Mesodermal cell (in vitro differentiated cells): ENCODE measurements at regions not wholly inside any gene's neighbourhood (a gene's known extent, or its start where the extent isn't known, plus 50 kb on each side); places are given as distances from the start of the nearest gene placed in this dataset.
"Not testable (repeated sequence)": the region's sequence is repeated elsewhere in the genome, so short reads cannot be mapped to it uniquely, and the experiment has no call there.

Source experiments
- H3K27ac ChIP-seq: 2 replicates; pipeline ENCODE4 v1.7.0; 2013; ENCODE audit warnings: mild to moderate bottlenecking, low read depth, low read length, moderate library complexity; ENCODE audit not compliant: severe bottlenecking
- H3K36me3 ChIP-seq: 2 replicates; pipeline ENCODE4 v1.7.1; 2013; ENCODE audit warnings: mild to moderate bottlenecking, low read length, moderate library complexity; ENCODE audit not compliant: control insufficient read depth, insufficient read depth
- H3K4me1 ChIP-seq: one replicate; pipeline ENCODE4 v1.7.1; 2013; ENCODE audit warnings: mild to moderate bottlenecking, low read length; ENCODE audit not compliant: insufficient read depth, control insufficient read depth, poor library complexity, severe bottlenecking
- H3K4me3 ChIP-seq: 2 replicates; pipeline ENCODE4 v1.7.0; 2013; ENCODE audit warnings: low read length, control low read depth, mild to moderate bottlenecking; ENCODE audit not compliant: insufficient read depth, poor library complexity, severe bottlenecking; ENCODE audit errors: extremely low read depth
- H3K9me3 ChIP-seq: 2 replicates; pipeline ENCODE4 v1.7.1; 2013; ENCODE audit warnings: mild to moderate bottlenecking, low read length, moderate library complexity; ENCODE audit not compliant: control insufficient read depth
- WGBS, 2 experiments: methylation state at CpG; one replicate each; pipeline ENCODE4 v1.1.5; 2013; ENCODE audit warnings: missing lambda C conversion rate in 2 of 2; ENCODE audit not compliant: insufficient coverage in 2 of 2; 5-methylcytosine and 5-hydroxymethylcytosine counted together

GRCh38 chr11:104781037-104781436 lies 117.2 kb downstream of the CASP12 start:
- Histone ChIP-seq H3K9me3 (no peaks in the 10 kb centered on the region), H3K4me1 (no peaks in the 10 kb centered on the region), H3K36me3 (no peaks in the 10 kb centered on the region), H3K4me3 (no peak overlapping the region), H3K27ac (no peak overlapping the region)
- 50% methylated on average over 1 of the region's 1 CpG; no CpG with 5 or more reads in 1 of the 2 experiments for WGBS, 2 experiments

GRCh38 chr11:104776501-104777170 lies 121.6 kb downstream of the CASP12 start:
- 83 to 86% methylated on average over 2 of the region's 3 CpGs for WGBS, 2 experiments
- H3K36me3 ChIP-seq, result no peaks in the 10 kb centered on the region
- no peaks in the 10 kb centered on the region for H3K9me3 ChIP-seq
- no peaks in the 10 kb centered on the region for H3K4me1 ChIP-seq
- peak overlapping the region; percentile 17 for H3K27ac ChIP-seq
- no peak overlapping the region for H3K4me3 ChIP-seq

GRCh38 chr11:104774578-104774977 lies 123.7 kb downstream of the CASP12 start:
- Histone ChIP-seq H3K27ac (no peak overlapping the region), H3K36me3 (no peaks in the 10 kb centered on the region), H3K4me3 (no peak overlapping the region), H3K4me1 (no peaks in the 10 kb centered on the region), H3K9me3 (no peaks in the 10 kb centered on the region)
- WGBS, 2 experiments, result no CpG with 5 or more reads among the region's 2 CpGs

GRCh38 chr11:104772806-104773241 lies 125.4 kb downstream of the CASP12 start:
- Histone ChIP-seq H3K9me3 (no peaks in the 10 kb centered on the region), H3K4me3 (no peak overlapping the region), H3K27ac (peak overlapping the region; percentile 55), H3K36me3 (no peaks in the 10 kb centered on the region), H3K4me1 (no peaks in the 10 kb centered on the region)
- WGBS, 2 experiments, result 71% methylated on average over 1 of the region's 6 CpGs; no CpG with 5 or more reads in 1 of the 2 experiments

- H3K9me3 ChIP-seq, result no peaks in the 10 kb centered on the region
- 100% methylated on average over 2 to 3 of the region's 3 CpGs for WGBS, 2 experiments
- no peaks in the 10 kb centered on the region for H3K36me3 ChIP-seq
- no peak overlapping the region for H3K27ac ChIP-seq
- no peaks in the 10 kb centered on the region for H3K4me1 ChIP-seq
- H3K4me3 ChIP-seq, result no peak overlapping the region
Measured at GRCh38 chr11:104771763-104772162, 126.5 kb downstream of the CASP12 start.

- not testable (repeated sequence) for H3K27ac ChIP-seq, H3K36me3 ChIP-seq, H3K4me1 ChIP-seq, H3K9me3 ChIP-seq, H3K4me3 ChIP-seq
- WGBS, 2 experiments, result 60% methylated on average over 1 of the region's 3 CpGs; no CpG with 5 or more reads in 1 of the 2 experiments
Measured at GRCh38 chr11:104771046-104771445, 127.2 kb downstream of the CASP12 start.

GRCh38 chr11:104765401-104766095 lies 132.7 kb downstream of the CASP12 start:
- no peaks in the 10 kb centered on the region for H3K9me3 ChIP-seq
- H3K4me3 ChIP-seq, result no peak overlapping the region
- no peaks in the 10 kb centered on the region for H3K36me3 ChIP-seq
- H3K27ac ChIP-seq, result no peak overlapping the region
- 84 to 93% methylated on average over 3 of the region's 8 CpGs for WGBS, 2 experiments
- no peaks in the 10 kb centered on the region for H3K4me1 ChIP-seq

- Histone ChIP-seq H3K4me1 (no peaks in the 10 kb centered on the region), H3K36me3 (no peaks in the 10 kb centered on the region), H3K9me3 (no peaks in the 10 kb centered on the region), H3K4me3 (no peak overlapping the region), H3K27ac (no peak overlapping the region)
- WGBS, 2 experiments, result no CpG with 5 or more reads among the region's 1 CpG
Measured at GRCh38 chr11:104764710-104765045, 133.6 kb downstream of the CASP12 start.

GRCh38 chr11:104763930-104764709 lies 134.1 kb downstream of the CASP12 start:
- Histone ChIP-seq H3K4me1 (no peaks in the 10 kb centered on the region), H3K4me3 (no peak overlapping the region), H3K9me3 (no peaks in the 10 kb centered on the region), H3K27ac (no peak overlapping the region), H3K36me3 (no peaks in the 10 kb centered on the region)
- no CpG with 5 or more reads among the region's 5 CpGs for WGBS, 2 experiments

- Histone ChIP-seq H3K4me3 (no peak overlapping the region), H3K9me3 (no peaks in the 10 kb centered on the region), H3K27ac (no peak overlapping the region), H3K36me3 (no peaks in the 10 kb centered on the region), H3K4me1 (no peaks in the 10 kb centered on the region)
- no CpG with 5 or more reads among the region's 2 CpGs for WGBS, 2 experiments
Measured at GRCh38 chr11:104761511-104761910, 136.7 kb downstream of the CASP12 start.
